Right ventricle myocardium superior (tissue), 1 donor: ENCODE measurements at regions not wholly inside any gene's neighbourhood (a gene's known extent, or its start where the extent isn't known, plus 50 kb on each side); places are given as distances from the start of the nearest gene placed in this dataset.

Experiments
- ATAC-seq: fragments of 200-7000 bp; cut with Tn5 transposase; one replicate; pipeline ENCODE4 v1.9.1; 2020; ENCODE audit warnings: mild to moderate bottlenecking; ENCODE audit not compliant: poor library complexity
- DNase-seq: peaks from one replicate; pipeline ENCODE4 v3.0.0-alpha.2; 2020
- intact Hi-C: fragments of 100-400 bp; cut with DNase I; formaldehyde crosslinking; loops from one replicate; pipeline ENCODE4 v1.11.2; 2022
- donor health status: DM: no; HTN: yes; CAD: no; lungs with severe emphysema.

DNA sequence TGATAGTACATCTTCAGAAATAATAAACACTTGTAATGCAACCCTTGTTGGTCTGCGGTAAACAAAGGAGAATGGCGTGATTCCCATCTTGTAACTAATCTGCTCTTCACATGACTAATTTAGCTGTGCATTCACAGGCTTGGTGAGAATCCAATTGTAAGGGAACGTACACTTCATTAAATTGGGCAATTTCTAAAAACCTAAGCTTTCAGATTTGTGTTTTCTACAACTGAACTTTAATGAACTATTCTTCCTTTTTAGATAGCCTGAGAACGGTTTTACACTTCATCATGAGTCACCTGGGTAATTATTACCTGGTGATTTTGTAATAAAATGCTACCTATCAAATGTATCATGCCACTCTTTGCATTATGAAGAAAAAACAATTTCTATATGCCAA is 306.9 kb downstream of the KLF5 start:
- ATAC-seq (no peak), DNase-seq (no peak)
- intact Hi-C loops, result no loop called here

DNA sequence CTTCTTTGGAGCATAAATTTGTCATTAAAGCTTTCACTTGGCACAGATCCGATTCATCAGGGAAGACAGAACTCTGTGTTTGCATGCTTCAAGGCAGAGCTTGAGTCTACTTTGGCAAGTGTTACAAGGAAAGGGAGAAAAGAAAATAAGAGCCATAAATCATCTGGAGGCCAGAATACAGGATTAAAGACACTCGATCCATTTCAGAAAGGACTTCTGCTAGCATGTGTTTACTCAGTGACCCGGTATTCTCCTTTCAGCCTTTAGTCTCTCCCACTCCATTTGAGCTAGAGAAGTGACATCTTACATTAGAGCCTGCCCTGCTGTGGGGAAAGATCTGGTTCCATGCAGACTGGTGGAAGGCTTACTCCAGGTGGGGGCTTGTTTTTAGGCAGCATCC is 306.4 kb downstream of the KLF5 start:
- ATAC-seq (no peak), DNase-seq (no peak)
- intact Hi-C loops, result no loop called here

DNA sequence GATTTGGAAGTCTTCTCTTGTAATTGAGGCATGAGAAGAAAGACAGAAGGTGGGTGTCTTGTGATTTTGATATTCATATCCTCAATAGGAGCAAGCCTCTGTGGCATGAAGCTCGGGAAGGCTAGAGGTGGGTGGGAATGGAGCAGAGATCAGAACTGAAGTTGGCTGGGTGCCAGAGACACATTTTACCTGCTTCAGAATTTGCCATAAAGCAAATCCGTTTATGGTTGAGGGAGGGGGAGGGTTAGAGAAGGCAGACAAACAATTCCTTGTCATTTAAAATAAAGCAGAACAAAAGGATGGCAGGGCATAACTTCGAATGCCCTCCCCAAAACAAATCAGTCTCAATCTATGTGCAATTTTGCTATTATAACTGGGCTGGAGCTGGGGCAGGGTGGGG is 305.9 kb downstream of the KLF5 start:
- DNase-seq (no peak), ATAC-seq (no peak)
- intact Hi-C loops, result no loop called here

DNA sequence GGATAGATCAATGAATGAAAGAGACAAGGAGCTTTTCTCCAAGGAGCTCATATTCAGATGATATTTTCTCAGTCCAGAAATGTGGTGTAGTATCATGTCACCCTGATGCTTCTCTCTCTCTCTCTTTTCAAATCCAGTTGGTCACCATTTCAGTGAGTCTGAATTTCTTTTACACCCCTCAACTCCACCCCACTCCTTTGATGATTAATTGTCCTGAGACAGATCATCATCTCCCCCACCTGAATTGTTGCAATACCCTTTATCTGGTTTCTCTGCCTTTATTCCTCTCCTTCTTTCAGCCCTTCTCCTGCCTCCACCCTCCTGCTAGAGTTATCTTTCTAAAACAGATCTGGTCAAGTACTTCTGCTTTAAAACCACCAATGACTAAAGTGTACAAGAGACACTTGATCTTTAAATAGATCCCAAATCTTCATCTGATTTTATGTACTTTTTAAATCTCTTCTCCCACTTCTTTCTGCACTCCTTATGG is 299.8 kb downstream of the KLF5 start:
- ATAC-seq (no peak), DNase-seq (no peak)
- intact Hi-C loops, result no loop called here

DNA sequence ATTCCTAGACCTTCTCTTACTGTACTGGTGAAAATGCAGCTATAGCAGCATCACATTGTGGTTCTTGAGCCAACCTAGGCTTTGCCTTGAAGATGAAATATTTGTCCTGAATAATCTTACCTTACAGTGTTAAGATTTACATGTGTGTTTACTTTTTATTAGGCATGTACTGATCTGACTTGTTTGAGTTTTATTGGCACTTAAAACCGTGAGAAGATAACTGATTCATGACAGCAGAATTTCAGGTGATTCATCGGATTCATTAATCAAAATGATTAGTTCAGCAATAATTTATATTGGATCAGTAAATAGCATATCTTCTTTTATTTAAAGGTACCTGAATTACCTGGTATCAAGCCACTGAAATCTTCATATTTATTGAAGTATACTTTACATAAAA is 296.3 kb downstream of the KLF5 start:
- DNase-seq, result no peak
- intact Hi-C loops, result no loop called here
- no peak for ATAC-seq

DNA sequence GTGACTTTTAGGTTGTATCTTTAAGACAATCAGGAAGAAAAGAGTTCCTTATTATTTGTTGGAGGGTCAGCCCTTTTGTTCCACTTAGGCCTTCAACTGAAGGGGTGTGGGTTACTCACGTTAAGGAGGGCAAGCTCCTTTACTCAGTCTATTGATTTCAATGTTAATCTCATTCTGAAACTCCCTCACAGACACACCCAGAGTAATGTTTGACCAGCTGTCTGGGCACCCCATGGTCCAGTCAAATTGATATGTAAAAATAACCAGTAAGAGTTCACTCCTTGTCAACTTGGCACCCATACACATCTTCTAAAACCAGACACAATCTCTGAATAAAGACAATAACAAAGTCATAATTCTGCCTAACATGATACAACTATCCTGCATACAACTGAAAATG is 292.9 kb downstream of the KLF5 start:
- DNase-seq (no peak), ATAC-seq (no peak)
- intact Hi-C loops, result no loop called here

DNA sequence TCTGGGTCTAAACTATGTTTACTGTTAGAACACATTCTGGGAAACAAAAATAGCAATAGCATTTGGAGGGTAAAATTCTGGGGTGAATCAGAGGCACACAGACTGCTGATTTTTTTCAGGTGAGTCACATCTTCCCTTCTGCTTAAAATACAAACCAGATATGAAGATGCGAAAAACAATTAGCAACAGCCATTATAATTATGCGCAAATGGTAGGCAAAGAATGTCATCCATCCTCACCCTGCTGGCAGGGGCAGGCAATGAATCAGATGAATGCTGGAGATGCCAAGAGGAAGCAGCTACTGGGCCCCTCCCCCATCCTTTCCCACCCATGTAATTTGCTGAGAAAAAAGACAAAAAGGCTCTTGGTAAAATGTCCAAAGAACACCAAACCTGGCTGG is 282.9 kb downstream of the KLF5 start:
- DNase-seq (no peak), ATAC-seq (no peak)
- intact Hi-C loops, result no loop called here

DNA sequence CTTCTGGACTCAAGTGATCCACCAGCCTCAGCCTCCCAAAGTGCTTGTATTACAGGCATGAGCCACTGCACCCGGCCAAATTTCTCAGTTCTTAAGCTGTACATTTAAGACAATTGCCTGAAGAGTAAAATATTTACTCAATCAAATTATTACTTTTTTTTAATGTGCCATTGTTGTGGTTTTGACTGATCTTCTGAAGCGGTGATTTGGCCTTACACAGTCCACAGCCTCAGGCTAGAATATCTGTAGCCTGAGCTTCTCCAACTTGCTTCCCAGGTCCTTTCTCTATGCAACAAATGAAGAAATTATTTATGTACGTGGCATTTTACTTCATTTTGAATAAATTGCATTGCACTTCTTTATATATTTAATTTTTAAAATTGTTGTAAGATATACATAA is 281.3 kb downstream of the KLF5 start:
- ATAC-seq (no peak), DNase-seq (no peak)
- intact Hi-C loops, result no loop called here

DNA sequence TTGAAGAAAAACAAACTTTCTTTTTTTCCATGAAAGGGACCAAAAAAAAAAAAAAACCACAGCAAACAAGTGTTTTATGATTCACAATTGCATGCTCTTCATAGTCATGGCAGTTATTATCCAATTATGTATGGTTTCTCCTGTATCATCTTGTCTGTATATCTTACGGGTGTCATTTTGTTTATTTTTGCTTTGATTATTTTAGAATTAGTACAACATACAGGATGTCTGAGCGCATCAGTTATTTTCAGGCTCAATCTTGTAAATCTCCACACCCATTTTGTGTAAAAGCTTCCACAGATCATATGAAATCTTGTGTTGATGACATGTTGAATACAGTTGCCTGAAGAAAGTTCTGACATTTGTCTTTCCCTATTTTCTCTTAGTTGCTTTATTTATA is 280.3 kb downstream of the KLF5 start:
- ATAC-seq (no peak), DNase-seq (no peak)
- intact Hi-C loops, result no loop called here

DNA sequence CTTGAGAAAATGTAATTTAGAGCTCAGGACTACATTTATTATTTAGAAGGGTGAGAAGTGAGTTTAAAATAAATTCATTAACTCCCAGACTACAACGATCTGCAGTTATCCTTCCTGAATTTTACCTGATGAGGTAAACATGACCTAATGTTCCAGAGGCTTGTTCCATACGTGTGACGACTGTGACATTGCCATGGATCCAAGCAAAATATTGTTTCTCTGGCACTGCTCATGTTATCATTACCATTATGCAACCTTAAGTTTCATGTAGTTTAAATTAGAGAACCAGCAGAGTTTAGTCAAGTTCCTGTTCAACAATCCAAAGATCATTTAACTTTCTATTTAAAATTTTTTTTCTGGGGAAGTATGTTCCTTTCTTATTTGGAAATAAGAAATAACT is 279.6 kb downstream of the KLF5 start:
- intact Hi-C loops, result no loop called here

DNA sequence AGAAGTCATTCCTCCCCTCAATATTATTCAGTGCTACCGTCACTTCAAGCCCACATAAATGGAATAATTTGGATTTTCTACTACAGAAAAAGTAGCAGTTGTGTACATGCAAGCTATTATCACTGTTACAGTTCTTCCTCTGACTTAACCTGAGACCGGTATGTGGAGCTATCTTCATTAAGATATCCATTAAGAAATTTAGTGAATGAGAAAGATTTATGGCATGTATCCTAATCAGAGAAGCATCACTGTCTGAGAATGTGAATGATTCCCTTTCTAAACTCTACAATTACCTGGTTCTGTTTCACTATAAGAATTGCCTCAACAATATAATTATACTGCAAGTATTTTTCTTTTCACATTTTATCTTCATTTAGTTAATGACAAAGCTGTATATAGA is 278.7 kb downstream of the KLF5 start:
- ATAC-seq (no peak), DNase-seq (no peak)
- intact Hi-C loops, result no loop called here

More for the DNA sequence above, 279.6 kb downstream of the KLF5 start:
- DNase-seq (no peak), ATAC-seq (no peak)

DNA sequence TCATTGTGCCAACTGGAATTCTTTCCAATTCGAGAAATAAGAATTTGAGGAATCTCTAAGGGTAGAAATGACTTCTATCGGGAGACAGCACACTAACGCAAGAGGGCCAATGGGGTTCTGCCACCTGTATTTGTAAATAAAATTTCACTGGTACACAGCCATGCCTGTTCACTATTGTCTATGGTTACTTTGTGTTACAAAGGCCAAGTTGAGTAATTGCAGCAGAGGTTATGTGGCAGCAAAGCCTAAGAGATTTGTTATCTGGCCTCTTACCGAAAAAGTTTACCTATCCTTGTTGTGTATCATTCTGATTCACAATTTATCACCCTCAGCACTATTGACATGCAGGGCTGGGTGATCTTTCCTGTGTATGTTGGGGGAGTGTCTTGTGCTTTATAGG is 278.0 kb downstream of the KLF5 start:
- DNase-seq (no peak), ATAC-seq (no peak)
- intact Hi-C loops, result no loop called here

DNA sequence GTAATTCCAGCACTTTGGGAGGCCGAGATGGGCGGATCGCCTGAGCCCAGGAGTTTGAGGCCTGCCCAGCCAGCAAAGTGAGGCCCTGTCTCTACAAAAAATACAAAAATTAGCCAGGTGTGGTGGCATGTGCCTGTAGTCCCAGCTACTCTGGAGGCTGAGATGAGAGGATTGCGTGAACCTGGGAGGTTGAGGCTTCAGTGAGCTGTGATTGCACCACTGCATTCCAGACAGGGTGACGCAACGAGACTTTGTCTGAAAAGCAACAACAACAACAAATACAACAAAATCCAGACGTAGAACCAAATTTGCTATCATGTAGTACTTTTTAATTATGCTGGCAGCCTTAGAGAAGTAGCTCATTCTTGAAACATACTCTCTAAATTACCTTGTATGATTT is 277.1 kb downstream of the KLF5 start:
- intact Hi-C loops, result no loop called here

DNA sequence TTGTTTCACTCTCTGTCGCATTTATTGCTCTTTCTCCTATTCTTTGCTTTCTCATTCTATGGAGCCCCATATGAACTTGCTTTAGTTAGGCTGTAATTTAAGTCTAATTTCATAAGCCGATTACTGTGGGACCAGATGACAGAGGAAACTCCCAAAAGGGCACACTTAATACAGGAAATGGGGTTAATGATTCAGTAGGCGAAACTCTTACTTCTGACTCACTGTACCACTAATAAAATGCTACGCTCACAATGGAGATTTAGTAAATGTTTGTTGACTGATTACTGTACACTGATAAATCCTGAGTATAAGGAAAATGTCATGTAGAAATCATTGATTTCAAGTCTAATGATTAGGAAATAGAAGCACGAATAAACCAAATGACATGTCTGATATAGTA is 276.4 kb downstream of the KLF5 start:
- intact Hi-C loops, result no loop called here
- no peak for ATAC-seq
- no peak for DNase-seq

More for the DNA sequence above, 277.1 kb downstream of the KLF5 start:
- no peak for ATAC-seq
- DNase-seq, result no peak

DNA sequence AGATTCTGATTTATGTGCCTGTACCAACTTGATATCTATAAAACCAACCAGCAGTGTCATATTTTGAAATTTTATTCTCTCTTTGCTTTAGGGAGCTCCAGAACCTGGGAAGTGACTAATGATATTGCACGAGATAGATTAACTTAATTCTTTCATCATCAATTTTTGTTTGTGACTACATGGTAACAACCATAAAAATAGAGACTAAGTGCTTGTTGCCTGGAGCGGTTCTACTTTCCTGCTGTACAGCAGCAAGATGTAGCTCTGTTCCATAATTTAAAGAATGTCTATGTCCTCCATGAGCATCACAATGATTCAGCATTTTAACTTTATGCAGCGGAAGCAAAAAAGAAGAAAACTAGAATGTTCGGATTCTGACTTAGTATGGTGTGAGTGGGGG is 275.6 kb downstream of the KLF5 start:
- no peak for DNase-seq
- no peak for ATAC-seq
- intact Hi-C loops, result no loop called here

DNA sequence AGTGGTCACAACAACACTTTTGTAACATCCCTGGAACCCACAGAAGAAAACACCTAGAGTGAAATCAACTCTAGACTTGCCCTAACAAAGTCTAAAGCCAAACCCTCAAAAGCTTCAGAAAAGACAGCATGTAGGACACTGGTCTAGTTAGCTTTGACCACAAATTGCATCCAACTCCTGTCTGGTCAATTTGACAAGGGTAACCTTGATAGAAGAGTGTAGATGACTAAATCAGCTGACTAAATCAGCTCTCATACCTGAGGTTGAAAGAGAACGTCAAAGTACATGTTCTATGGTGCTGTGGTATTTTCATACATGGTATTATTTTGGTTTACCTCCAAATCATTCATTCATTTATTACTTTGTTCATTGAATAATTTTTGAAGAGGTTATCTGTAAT is 272.8 kb downstream of the KLF5 start:
- ATAC-seq, result no peak
- DNase-seq, result no peak
- intact Hi-C loops, result no loop called here

DNA sequence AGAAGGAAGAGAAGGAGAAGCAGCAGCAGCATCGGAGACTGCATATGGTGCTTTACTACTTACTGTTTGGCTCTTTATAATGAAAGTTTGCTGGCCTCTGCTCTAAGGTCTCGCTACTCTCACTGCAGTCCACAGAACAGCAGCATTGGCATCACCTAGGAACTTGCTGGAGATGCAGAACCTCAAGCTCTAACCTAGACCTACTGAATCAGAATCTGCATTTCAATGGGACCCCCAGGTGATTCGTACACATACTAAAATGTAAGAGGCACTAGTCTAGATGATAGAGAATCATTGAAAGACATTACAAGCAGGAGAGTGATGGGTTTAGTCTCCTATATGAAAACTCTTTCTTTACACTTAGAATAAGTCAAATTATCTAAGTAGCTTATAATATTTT is 270.6 kb downstream of the KLF5 start:
- intact Hi-C loops, result no loop called here
- ATAC-seq (no peak), DNase-seq (no peak)

DNA sequence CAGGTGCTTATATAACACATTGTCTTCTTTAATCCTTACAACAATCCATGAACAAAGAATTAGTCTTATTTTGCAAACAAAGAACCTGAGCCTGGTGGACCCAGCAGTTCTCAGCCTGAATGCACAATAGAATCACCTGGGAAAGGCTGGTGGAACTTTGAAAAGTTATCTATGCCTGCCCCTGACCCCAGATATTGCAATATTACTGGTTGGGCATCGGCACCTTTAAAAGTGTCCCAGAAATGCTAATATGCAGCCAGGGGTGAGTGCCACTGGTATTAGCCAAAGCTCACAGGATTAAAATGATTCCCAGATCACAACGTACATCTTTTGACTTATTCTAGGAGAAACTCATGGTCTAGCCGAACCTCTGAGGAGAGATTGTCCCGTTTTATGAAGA is 268.8 kb downstream of the KLF5 start:
- ATAC-seq (no peak), DNase-seq (no peak)
- intact Hi-C loops, result no loop called here

DNA sequence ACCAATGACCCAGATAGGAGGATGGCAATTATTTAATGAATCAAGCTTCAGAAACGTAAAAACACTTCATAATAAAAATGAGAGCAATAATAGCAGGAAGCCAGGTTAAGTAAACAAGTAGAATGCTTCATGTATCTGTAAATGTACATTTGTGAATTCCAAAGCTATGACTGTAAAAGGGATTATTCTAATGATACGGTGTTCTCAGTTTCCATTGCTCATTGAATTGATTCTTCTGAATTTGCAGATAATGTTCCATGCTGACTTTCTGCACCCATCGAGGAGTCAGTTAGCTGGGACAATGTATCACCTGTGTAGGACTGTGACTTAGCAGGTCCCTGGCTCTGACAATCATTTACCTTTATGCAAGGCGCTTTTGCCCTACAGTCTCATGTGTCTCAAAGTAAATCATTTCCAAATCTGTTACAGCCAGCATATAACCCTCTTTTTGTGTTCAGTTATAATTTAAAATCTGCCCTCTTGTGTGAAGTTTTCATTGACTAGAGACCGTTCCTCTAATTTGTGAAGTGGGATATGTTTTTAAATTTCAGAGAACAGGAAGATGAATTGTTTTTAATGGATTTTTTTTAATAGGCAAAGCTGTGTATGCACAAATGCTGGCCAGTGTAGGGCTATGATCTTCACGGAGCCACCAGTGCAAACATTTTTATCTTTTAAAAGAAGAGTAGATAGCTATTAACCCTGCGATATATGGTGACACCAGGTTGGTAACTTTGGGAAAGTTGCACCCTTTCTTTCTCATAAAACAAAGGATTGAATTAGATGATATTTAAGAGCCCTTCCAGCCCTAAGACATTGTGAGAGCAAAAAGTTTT is 267.1 kb downstream of the KLF5 start:
- ATAC-seq (no peak), DNase-seq (no peak)
- intact Hi-C loops, result no loop called here

DNA sequence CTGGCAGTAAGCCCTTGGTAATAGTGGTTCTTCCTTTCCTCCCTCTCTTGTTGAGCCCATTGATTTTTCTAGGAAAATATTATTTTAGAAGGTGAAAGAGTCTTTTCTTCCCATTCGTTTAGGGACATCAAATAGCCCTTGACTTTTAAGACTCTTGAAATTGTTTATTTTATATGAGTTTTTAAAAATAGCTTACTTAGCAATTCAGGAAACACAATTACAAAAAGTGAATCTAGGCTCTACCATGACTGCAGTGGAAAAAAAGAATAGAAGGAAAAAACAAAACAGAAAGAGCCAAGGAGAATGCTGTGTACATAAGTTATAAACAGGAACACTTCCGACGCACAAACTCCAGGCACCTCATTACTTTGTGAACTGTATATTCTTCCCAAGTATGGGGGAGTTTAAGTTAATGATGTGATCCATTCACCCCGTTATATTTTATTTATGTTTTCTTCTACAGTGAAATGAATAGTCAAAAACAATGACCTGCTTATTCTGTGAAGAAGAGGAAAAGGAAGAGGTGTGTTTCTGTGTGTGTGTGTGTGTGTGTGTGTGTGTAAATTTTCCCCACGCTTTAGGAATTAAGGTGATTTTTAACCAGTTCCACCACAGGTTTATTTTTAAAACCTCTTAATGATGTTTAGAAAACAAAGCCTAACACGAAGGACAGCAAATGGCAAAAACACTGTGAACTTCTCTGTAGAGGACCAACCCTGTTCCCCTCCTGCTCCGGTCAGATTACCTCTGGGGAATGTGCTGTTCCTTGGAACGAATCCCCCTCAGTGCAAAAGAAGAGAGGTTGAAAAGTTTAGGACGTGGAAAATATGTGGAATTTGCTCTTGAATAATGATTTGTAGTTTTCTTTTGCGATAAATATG is 266.3 kb downstream of the KLF5 start:
- no peak for DNase-seq
- no peak for ATAC-seq
- intact Hi-C loops, result no loop called here
